ENCODE measurements at regions not wholly inside any gene's neighbourhood (a gene's known extent, or its start where the extent isn't known, plus 50 kb on each side); places are given as distances from the start of the nearest gene placed in this dataset.

- TF ChIP-seq, protein P1, sequence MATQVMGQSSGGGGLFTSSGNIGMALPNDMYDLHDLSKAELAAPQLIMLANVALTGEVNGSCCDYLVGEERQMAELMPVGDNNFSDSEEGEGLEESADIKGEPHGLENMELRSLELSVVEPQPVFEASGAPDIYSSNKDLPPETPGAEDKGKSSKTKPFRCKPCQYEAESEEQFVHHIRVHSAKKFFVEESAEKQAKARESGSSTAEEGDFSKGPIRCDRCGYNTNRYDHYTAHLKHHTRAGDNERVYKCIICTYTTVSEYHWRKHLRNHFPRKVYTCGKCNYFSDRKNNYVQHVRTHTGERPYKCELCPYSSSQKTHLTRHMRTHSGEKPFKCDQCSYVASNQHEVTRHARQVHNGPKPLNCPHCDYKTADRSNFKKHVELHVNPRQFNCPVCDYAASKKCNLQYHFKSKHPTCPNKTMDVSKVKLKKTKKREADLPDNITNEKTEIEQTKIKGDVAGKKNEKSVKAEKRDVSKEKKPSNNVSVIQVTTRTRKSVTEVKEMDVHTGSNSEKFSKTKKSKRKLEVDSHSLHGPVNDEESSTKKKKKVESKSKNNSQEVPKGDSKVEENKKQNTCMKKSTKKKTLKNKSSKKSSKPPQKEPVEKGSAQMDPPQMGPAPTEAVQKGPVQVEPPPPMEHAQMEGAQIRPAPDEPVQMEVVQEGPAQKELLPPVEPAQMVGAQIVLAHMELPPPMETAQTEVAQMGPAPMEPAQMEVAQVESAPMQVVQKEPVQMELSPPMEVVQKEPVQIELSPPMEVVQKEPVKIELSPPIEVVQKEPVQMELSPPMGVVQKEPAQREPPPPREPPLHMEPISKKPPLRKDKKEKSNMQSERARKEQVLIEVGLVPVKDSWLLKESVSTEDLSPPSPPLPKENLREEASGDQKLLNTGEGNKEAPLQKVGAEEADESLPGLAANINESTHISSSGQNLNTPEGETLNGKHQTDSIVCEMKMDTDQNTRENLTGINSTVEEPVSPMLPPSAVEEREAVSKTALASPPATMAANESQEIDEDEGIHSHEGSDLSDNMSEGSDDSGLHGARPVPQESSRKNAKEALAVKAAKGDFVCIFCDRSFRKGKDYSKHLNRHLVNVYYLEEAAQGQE (IDR thresholded peaks at IDR 0.05; ENCODE audit: unreplicated experiment) = no peak
- TF ChIP-seq, protein P2, sequence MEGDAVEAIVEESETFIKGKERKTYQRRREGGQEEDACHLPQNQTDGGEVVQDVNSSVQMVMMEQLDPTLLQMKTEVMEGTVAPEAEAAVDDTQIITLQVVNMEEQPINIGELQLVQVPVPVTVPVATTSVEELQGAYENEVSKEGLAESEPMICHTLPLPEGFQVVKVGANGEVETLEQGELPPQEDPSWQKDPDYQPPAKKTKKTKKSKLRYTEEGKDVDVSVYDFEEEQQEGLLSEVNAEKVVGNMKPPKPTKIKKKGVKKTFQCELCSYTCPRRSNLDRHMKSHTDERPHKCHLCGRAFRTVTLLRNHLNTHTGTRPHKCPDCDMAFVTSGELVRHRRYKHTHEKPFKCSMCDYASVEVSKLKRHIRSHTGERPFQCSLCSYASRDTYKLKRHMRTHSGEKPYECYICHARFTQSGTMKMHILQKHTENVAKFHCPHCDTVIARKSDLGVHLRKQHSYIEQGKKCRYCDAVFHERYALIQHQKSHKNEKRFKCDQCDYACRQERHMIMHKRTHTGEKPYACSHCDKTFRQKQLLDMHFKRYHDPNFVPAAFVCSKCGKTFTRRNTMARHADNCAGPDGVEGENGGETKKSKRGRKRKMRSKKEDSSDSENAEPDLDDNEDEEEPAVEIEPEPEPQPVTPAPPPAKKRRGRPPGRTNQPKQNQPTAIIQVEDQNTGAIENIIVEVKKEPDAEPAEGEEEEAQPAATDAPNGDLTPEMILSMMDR (conservative IDR thresholded peaks at IDR 0.05; ENCODE audit: low read depth in 2 of 2) = no peak
- TF ChIP-seq, protein P3, sequence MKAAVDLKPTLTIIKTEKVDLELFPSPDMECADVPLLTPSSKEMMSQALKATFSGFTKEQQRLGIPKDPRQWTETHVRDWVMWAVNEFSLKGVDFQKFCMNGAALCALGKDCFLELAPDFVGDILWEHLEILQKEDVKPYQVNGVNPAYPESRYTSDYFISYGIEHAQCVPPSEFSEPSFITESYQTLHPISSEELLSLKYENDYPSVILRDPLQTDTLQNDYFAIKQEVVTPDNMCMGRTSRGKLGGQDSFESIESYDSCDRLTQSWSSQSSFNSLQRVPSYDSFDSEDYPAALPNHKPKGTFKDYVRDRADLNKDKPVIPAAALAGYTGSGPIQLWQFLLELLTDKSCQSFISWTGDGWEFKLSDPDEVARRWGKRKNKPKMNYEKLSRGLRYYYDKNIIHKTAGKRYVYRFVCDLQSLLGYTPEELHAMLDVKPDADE (IDR thresholded peaks at IDR 0.05) = no peak
- TF ChIP-seq EZH2 (IDR thresholded peaks at IDR 0.05; ENCODE audit: low read depth, unreplicated experiment) (no peak), NANOG (IDR thresholded peaks at IDR 0.05; ENCODE audit: borderline replicate concordance) (no peak), STAT1 (IDR thresholded peaks at IDR 0.05; ENCODE audit: unreplicated experiment) (no peak)
These were observed 381.7 kb upstream of the ARPP21 start (continued) for GRCh38 chr3:35257641-35258040.

GRCh38 chr3:35262406-35262805 is 376.9 kb upstream of the ARPP21 start:
- Histone ChIP-seq H3K27ac (ENCODE audit: low read depth) (no peak overlapping the region), H3K9me2 (ENCODE audit: insufficient read depth) (no peaks in the 10 kb centered on the region), H3K27me3 (ENCODE audit: insufficient read depth) (no peaks in the 10 kb centered on the region), H3K79me2 (replicated peaks; ENCODE audit: insufficient read depth) (no peaks in the 10 kb centered on the region), H3K4me3 (no peak overlapping the region), H3K4me2 (no peak overlapping the region), H2AFZ (no peak overlapping the region), H3K4me1 (ENCODE audit: insufficient read depth) (no peaks in the 10 kb centered on the region), H3F3A (replicated peaks; ENCODE audit: low read depth) (no peaks in the 10 kb centered on the region), H4K20me1 (replicated peaks; ENCODE audit: insufficient read depth) (no peaks in the 10 kb centered on the region), H3K36me3 (ENCODE audit: insufficient read depth) (no peaks in the 10 kb centered on the region)
- Mint-ChIP-seq H3K9me3 (no peaks in the 10 kb centered on the region), H3K36me3 (ENCODE audit: low read depth) (no peaks in the 10 kb centered on the region), H3K4me3 (no peak overlapping the region), H3K4me1 (no peaks in the 10 kb centered on the region), H3K27me3 (ENCODE audit: insufficient read depth, low read depth, poor library complexity) (no peaks in the 10 kb centered on the region), H3K27ac (no peak overlapping the region)
- DNase-seq (ENCODE audit: low spot score) (no peak), ATAC-seq (no peak)
- TF ChIP-seq, protein P1 (IDR thresholded peaks at IDR 0.05; ENCODE audit: unreplicated experiment) = no peak
- TF ChIP-seq ZNF462 (CRISPR knock-in tag; IDR thresholded peaks at IDR 0.05) = no peak
- TF ChIP-seq POLR2AphosphoS5 (IDR thresholded peaks at IDR 0.05; ENCODE audit: low read depth) = no peak
- TF ChIP-seq CREB1 (CRISPR knock-in tag; IDR thresholded peaks at IDR 0.05; ENCODE audit: low read depth) = no peak

Measured in GM23338 (cell line).